OCI-LY7 (cell line): ENCODE measurements at regions not wholly inside any gene's neighbourhood (a gene's known extent, or its start where the extent isn't known, plus 50 kb on each side); places are given as distances from the start of the nearest gene placed in this dataset.

Experiments
- EZH2phosphoT487 ChIP-seq: fragments of 200-600 bp; sonication (generic); IDR thresholded peaks from 2 replicates; pipeline ENCODE4 v1.6.1; 2018; ENCODE audit warnings: low read depth, borderline replicate concordance, mild to moderate bottlenecking, mixed run types, antibody characterized with exemption, low read length, moderate library complexity, mixed read lengths
- TF ChIP-seq, protein P1 (sequence below): fragments of 200-600 bp; sonication (generic); conservative IDR thresholded peaks from 2 replicates; pipeline ENCODE4 v1.5.1; 2014; ENCODE audit warnings: mild to moderate bottlenecking, antibody characterized with exemption, low read length, moderate library complexity, mixed read lengths

DNA sequence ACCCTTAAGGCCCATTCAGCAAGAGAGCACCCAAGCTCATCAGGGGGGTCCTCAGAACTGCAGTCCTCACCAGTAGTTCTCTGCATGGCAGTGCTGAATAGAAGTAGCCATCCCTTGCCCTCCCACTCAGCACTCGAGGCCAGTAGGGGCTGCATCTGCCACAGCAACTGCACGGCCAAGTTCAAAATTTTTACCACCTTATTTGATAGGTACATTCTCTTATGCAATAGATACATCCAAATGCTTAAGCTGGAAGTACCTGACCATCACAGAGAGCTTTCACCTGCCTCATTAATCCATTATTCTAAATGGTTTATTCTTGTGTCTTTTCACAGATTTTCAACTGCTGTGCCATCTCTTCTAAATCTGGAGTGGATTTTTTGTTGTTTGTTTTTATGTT, 1307.4 kb downstream of the SLITRK5 start:
- TF ChIP-seq, protein P1, sequence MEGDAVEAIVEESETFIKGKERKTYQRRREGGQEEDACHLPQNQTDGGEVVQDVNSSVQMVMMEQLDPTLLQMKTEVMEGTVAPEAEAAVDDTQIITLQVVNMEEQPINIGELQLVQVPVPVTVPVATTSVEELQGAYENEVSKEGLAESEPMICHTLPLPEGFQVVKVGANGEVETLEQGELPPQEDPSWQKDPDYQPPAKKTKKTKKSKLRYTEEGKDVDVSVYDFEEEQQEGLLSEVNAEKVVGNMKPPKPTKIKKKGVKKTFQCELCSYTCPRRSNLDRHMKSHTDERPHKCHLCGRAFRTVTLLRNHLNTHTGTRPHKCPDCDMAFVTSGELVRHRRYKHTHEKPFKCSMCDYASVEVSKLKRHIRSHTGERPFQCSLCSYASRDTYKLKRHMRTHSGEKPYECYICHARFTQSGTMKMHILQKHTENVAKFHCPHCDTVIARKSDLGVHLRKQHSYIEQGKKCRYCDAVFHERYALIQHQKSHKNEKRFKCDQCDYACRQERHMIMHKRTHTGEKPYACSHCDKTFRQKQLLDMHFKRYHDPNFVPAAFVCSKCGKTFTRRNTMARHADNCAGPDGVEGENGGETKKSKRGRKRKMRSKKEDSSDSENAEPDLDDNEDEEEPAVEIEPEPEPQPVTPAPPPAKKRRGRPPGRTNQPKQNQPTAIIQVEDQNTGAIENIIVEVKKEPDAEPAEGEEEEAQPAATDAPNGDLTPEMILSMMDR = no peak
- no peak for TF ChIP-seq EZH2phosphoT487
